A673 (cell line): ENCODE measurements at regions not wholly inside any gene's neighbourhood (a gene's known extent, or its start where the extent isn't known, plus 50 kb on each side); places are given as distances from the start of the nearest gene placed in this dataset.

ENCODE experiments used
- BruUV-seq: library from RNA; stranded (reverse); fragments of 400-500 nt; replicated peaks from 2 replicates; lab custom pipeline; 2021; lab: Mats Ljungman, UMichigan
- CTCF ChIA-PET: fragments of 300-600 bp; sonication (Branson Sonifier 250); formaldehyde crosslinking; loops from one replicate; lab custom pipeline; 2022; ENCODE audit warnings: antibody characterized with exemption; lab: Charles Lee
- POLR2A ChIA-PET: fragments of 300-600 bp; sonication (Branson Sonifier 250); formaldehyde crosslinking; loops from one replicate; lab custom pipeline; 2022; ENCODE audit warnings: antibody characterized with exemption; ENCODE audit not compliant: low non-redundant PET; lab: Charles Lee
- DNase-seq: peaks from one replicate; pipeline ENCODE4 v3.0.0-alpha.2; 2015; ENCODE audit warnings: low spot score
- H3K27ac ChIP-seq: fragments of 200-600 bp; sonication (generic); 2 replicates; pipeline ENCODE4 v1.5.1; 2016; ENCODE audit warnings: mixed run types, low read depth, mild to moderate bottlenecking, mixed read lengths, antibody characterized with exemption, low read length; ENCODE audit not compliant: poor library complexity, severe bottlenecking
- H3K27me3 ChIP-seq: fragments of 200-600 bp; sonication (generic); replicated peaks from 2 replicates; pipeline ENCODE4 v1.6.1; 2017; ENCODE audit warnings: mixed run types, low read depth, mild to moderate bottlenecking, mixed read lengths, antibody characterized with exemption, low read length; ENCODE audit not compliant: insufficient read depth, poor library complexity
- H3K36me3 ChIP-seq: fragments of 200-600 bp; sonication (generic); 2 replicates; pipeline ENCODE4 v1.6.1; 2016; ENCODE audit warnings: mixed run types, mild to moderate bottlenecking, mixed read lengths, antibody characterized with exemption, low read length; ENCODE audit not compliant: insufficient read depth, poor library complexity, severe bottlenecking
- H3K4me1 ChIP-seq: fragments of 200-600 bp; sonication (generic); 2 replicates; pipeline ENCODE4 v1.6.1; 2017; ENCODE audit warnings: mixed run types, mild to moderate bottlenecking, mixed read lengths, antibody characterized with exemption, low read length; ENCODE audit not compliant: insufficient read depth, poor library complexity, severe bottlenecking
- H3K4me3 ChIP-seq: fragments of 200-600 bp; sonication (generic); 2 replicates; pipeline ENCODE4 v1.5.1; 2016; ENCODE audit warnings: low read depth, mixed run types, mild to moderate bottlenecking, mixed read lengths, low read length; ENCODE audit not compliant: poor library complexity, severe bottlenecking
- H3K9me3 ChIP-seq: fragments of 200-600 bp; sonication (generic); 2 replicates; pipeline ENCODE4 v1.6.1; 2016; ENCODE audit warnings: mixed run types, low read depth, mild to moderate bottlenecking, mixed read lengths, antibody characterized with exemption, low read length; ENCODE audit not compliant: poor library complexity, severe bottlenecking
- CTCF ChIP-seq: fragments of 300-800, 200-600 bp; sonication (generic); conservative IDR thresholded peaks from 2 replicates; pipeline ENCODE4 v1.5.1; 2017; ENCODE audit warnings: low read depth, mild to moderate bottlenecking, antibody characterized with exemption, low read length, moderate library complexity, mixed read lengths
- EZH2 ChIP-seq: fragments of 200-600 bp; sonication (generic); IDR thresholded peaks from 2 replicates; pipeline ENCODE4 v1.6.1; 2017; ENCODE audit warnings: borderline replicate concordance, low read depth, mild to moderate bottlenecking, mixed read lengths, antibody characterized with exemption, low read length; ENCODE audit not compliant: poor library complexity, severe bottlenecking
- intact Hi-C: fragments of 100-400 bp; cut with micrococcal nuclease; formaldehyde crosslinking; loops from one replicate; pipeline ENCODE4 v1.10.0; 2022; ENCODE audit not compliant: unreplicated experiment

GRCh38 chr6:147005499-147005898 lies 198.7 kb upstream of the STXBP5 start:
- intact Hi-C loops = no loop called here
- no TSS peak for BruUV-seq
- POLR2A ChIA-PET = no interaction called here
- no peak overlapping the region for H3K4me3 ChIP-seq
- no peaks in the 10 kb centered on the region for H3K27me3 ChIP-seq
- no peak overlapping the region for H3K27ac ChIP-seq
- DNase-seq = no peak
- H3K4me1 ChIP-seq = no peaks in the 10 kb centered on the region
- no peaks in the 10 kb centered on the region for H3K36me3 ChIP-seq
- TF ChIP-seq CTCF (peak; percentile 44; the same call in 1 of the 2 replicates), EZH2 (no peak)
- CTCF ChIA-PET = no interaction called here
- H3K9me3 ChIP-seq = no peaks in the 10 kb centered on the region

DNA sequence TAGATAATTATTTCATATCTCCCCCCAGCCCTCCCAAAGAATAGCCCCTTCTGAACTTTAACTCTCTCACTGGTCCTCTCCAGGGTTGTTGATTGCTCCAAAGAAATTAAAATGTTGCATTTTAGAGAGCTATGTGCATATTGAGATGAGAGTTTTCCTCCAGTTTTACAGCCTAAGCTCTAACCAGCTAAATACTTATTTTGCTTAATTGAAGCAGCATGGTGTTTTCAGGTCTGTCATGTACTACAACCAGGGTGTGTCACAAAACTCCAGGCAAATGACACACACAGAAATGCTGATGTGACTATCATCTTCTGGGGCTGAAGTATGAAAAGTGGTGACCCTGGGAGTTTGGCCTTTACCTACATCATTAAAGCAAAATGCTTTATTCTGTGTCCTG lies 196.8 kb upstream of the STXBP5 start:
- TF ChIP-seq CTCF = no peak
- TF ChIP-seq EZH2 = no peak
- no peak for DNase-seq
- CTCF ChIA-PET = no interaction called here
- no peaks in the 10 kb centered on the region for H3K27me3 ChIP-seq
- no peaks in the 10 kb centered on the region for H3K9me3 ChIP-seq
- no peak overlapping the region for H3K27ac ChIP-seq
- POLR2A ChIA-PET = no interaction called here
- H3K4me1 ChIP-seq = no peaks in the 10 kb centered on the region
- no peak overlapping the region for H3K4me3 ChIP-seq
- BruUV-seq = no TSS peak
- intact Hi-C loops = no loop called here
- H3K36me3 ChIP-seq = no peaks in the 10 kb centered on the region

DNA sequence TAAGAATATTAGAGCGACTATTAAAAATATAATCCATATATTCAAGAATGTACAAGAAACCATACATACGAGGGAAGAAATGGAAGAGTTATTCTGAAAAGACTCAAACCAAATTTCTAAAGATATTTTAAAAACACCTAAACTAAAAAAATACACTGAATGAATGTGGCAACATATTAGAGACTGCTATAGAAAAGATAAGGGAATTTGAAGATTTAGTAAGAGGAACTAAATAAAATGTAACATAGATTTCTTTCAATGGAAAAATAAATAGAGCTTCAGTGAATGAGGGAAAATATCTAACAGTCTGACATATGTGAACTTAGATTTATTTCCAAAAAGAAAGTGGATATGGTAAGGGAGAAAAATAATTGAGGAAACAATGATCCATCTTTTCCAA lies 194.9 kb upstream of the STXBP5 start:
- Histone ChIP-seq H3K4me1 (no peaks in the 10 kb centered on the region), H3K9me3 (no peaks in the 10 kb centered on the region), H3K27ac (no peak overlapping the region), H3K4me3 (no peak overlapping the region), H3K36me3 (no peaks in the 10 kb centered on the region), H3K27me3 (no peaks in the 10 kb centered on the region)
- POLR2A ChIA-PET = no interaction called here
- CTCF ChIA-PET = no interaction called here
- no peak for DNase-seq
- TF ChIP-seq CTCF = no peak
- no peak for TF ChIP-seq EZH2
- BruUV-seq = no TSS peak
- intact Hi-C loops = no loop called here
